SK-N-SH (cell line): ENCODE measurements at regions not wholly inside any gene's neighbourhood (a gene's known extent, or its start where the extent isn't known, plus 50 kb on each side); places are given as distances from the start of the nearest gene placed in this dataset.
"Not testable (repeated sequence)": the region's sequence is repeated elsewhere in the genome, so short reads cannot be mapped to it uniquely, and the experiment has no call there.

Source experiments
- CTCF ChIA-PET: fragments of 300-600, 350-600 bp; formaldehyde crosslinking; extraction: SDS; loops from one replicate; lab custom pipeline; 2021; lab: Yijun Ruan, JAX
- POLR2A ChIA-PET: fragments of 350-600 bp; sonication (Branson Sonifier 250); formaldehyde crosslinking; extraction: SDS; loops from one replicate; lab custom pipeline; 2020; ENCODE audit warnings: antibody characterized with exemption, inconsistent platforms; lab: Yijun Ruan, JAX
- DNase-seq: peaks from one replicate; pipeline ENCODE4 v3.0.0; 2012
- H2AFZ ChIP-seq: fragments of 200-600 bp; sonication (generic); 2 replicates; pipeline ENCODE4 v1.8.1; 2016; ENCODE audit warnings: antibody characterized with exemption, mild to moderate bottlenecking, low read depth
- H3F3A ChIP-seq: fragments of 200-600 bp; sonication (generic); replicated peaks from 2 replicates; pipeline ENCODE3; 2016; ENCODE audit warnings: antibody characterized with exemption, mild to moderate bottlenecking; ENCODE audit not compliant: insufficient read depth
- H3K27ac ChIP-seq, 2 experiments: fragments of 200-500 bp in 1 of 2; fragments of 200-600 bp in 1 of 2; sonication (Bioruptor generic) in 1 of 2; sonication (generic), shearing (Covaris generic) in 1 of 2; 2 replicates each; pipeline versions ENCODE4 v1.5.1 to v1.6.1; 2014 to 2016; ENCODE audit warnings: low read depth in 2 of 2, inconsistent platforms in 1 of 2, low read length in 1 of 2, mild to moderate bottlenecking in 1 of 2, mixed read lengths in 1 of 2
- H3K27me3 ChIP-seq: fragments of 200-600 bp; sonication (generic), shearing (Covaris generic); 2 replicates; pipeline ENCODE4 v1.6.1; 2016; ENCODE audit warnings: mixed run types; ENCODE audit not compliant: insufficient read depth
- H3K36me3 ChIP-seq, 2 experiments: fragments of 200-500 bp in 1 of 2; fragments of 200-600 bp in 1 of 2; sonication (Bioruptor generic) in 1 of 2; sonication (generic) in 1 of 2; replicated peaks in 1 of 2; 2 replicates each; pipeline versions ENCODE3 to v1.5.1; 2014 to 2016; ENCODE audit warnings: low read length in 1 of 2, mild to moderate bottlenecking in 1 of 2; ENCODE audit not compliant: insufficient read depth in 2 of 2, control insufficient read depth in 1 of 2
- H3K4me1 ChIP-seq, 2 experiments: fragments of 200-500 bp in 1 of 2; fragments of 200-600 bp in 1 of 2; sonication (Bioruptor generic) in 1 of 2; sonication (generic), shearing (Covaris generic) in 1 of 2; 2 replicates each; pipeline versions ENCODE4 v1.5.1 to v1.6.1; 2014 to 2016; ENCODE audit warnings: low read depth in 1 of 2, low read length in 1 of 2, mixed run types in 1 of 2; ENCODE audit not compliant: insufficient read depth in 2 of 2, control insufficient read depth in 1 of 2
- H3K4me2 ChIP-seq: fragments of 200-600 bp; sonication (generic), shearing (Covaris generic); 2 replicates; pipeline ENCODE4 v1.6.1; 2017; ENCODE audit warnings: mixed run types
- H3K4me3 ChIP-seq, 2 experiments: fragments of 200-500 bp in 1 of 2; fragments of 200-600 bp in 1 of 2; sonication (Bioruptor generic) in 1 of 2; sonication (generic), shearing (Covaris generic) in 1 of 2; 2 replicates each; pipeline versions ENCODE4 v1.5.1 to v1.8.1; 2014 to 2016; ENCODE audit warnings: low read depth in 2 of 2, inconsistent platforms in 1 of 2, low read length in 1 of 2, mild to moderate bottlenecking in 1 of 2, mixed read lengths in 1 of 2, moderate library complexity in 1 of 2
- H3K79me2 ChIP-seq: fragments of 200-600 bp; sonication (generic); 2 replicates; pipeline ENCODE4 v1.8.1; 2017; ENCODE audit warnings: mild to moderate bottlenecking; ENCODE audit not compliant: insufficient read depth
- H3K9ac ChIP-seq: fragments of 200-600 bp; sonication (generic); 2 replicates; pipeline ENCODE4 v1.6.1; 2017; ENCODE audit warnings: mixed run types
- H3K9me2 ChIP-seq: fragments of 200-600 bp; sonication (generic); 2 replicates; pipeline ENCODE4 v1.6.1; 2017; ENCODE audit warnings: mixed run types
- H3K9me3 ChIP-seq: fragments of 200-600 bp; sonication (generic); 2 replicates; pipeline ENCODE4 v1.6.1; 2017; ENCODE audit warnings: mixed run types, mild to moderate bottlenecking, moderate library complexity
- H4K20me1 ChIP-seq: fragments of 200-600 bp; sonication (generic); 2 replicates; pipeline ENCODE4 v1.6.1; 2017; ENCODE audit warnings: mild to moderate bottlenecking, mixed run types; ENCODE audit not compliant: insufficient read depth
- CTCF ChIP-seq: fragments of 200-600 bp; sonication (generic); IDR thresholded peaks from 2 replicates; pipeline ENCODE4 v1.6.1; 2017; ENCODE audit warnings: antibody characterized with exemption, mild to moderate bottlenecking, moderate library complexity
- ELF1 ChIP-seq: IDR thresholded peaks from 2 replicates; pipeline ENCODE4 v1.4.0; 2012
- FOSL2 ChIP-seq: IDR thresholded peaks from 2 replicates; pipeline ENCODE4 v1.4.0; 2012; ENCODE audit warnings: low read depth, mild to moderate bottlenecking, moderate library complexity, borderline replicate concordance
- FOXM1 ChIP-seq: IDR thresholded peaks from 2 replicates; pipeline ENCODE4 v1.4.0; 2012; ENCODE audit warnings: low read depth, mild to moderate bottlenecking
- GABPA ChIP-seq: IDR thresholded peaks from 2 replicates; pipeline ENCODE4 v1.4.0; 2012; ENCODE audit warnings: low read depth, mild to moderate bottlenecking
- JUND ChIP-seq: IDR thresholded peaks from 2 replicates; pipeline ENCODE4 v1.4.0; 2012
- MEF2A ChIP-seq: IDR thresholded peaks from 2 replicates; pipeline ENCODE4 v1.4.0; 2012; ENCODE audit warnings: low read depth, borderline replicate concordance
- MXI1 ChIP-seq: IDR thresholded peaks from 2 replicates; pipeline ENCODE4 v1.6.1; 2012; ENCODE audit warnings: mild to moderate bottlenecking, low read depth, low read length, improper control_type of control experiment
- NFIC ChIP-seq: IDR thresholded peaks from 2 replicates; pipeline ENCODE4 v1.4.0; 2012; ENCODE audit warnings: borderline replicate concordance
- PBX3 ChIP-seq: IDR thresholded peaks from 2 replicates; pipeline ENCODE4; 2012
- RXRA ChIP-seq: IDR thresholded peaks from 2 replicates; pipeline ENCODE4 v1.4.0; 2012; ENCODE audit warnings: low read depth, mild to moderate bottlenecking, borderline replicate concordance
- SIN3A ChIP-seq: IDR thresholded peaks from 2 replicates; pipeline ENCODE4 v1.6.1; 2012; ENCODE audit warnings: low read depth, mild to moderate bottlenecking, low read length, moderate library complexity, borderline replicate concordance
- SMC3 ChIP-seq: IDR thresholded peaks from 2 replicates; pipeline ENCODE4 v1.6.1; 2012; ENCODE audit warnings: low read depth, low read length, improper control_type of control experiment
- TAF1 ChIP-seq: IDR thresholded peaks from 2 replicates; pipeline ENCODE4 v1.6.1; 2012; ENCODE audit warnings: low read depth, mild to moderate bottlenecking, low read length, moderate library complexity, borderline replicate concordance
- TEAD4 ChIP-seq: IDR thresholded peaks from 2 replicates; pipeline ENCODE4 v1.4.0; 2012; ENCODE audit warnings: mild to moderate bottlenecking, borderline replicate concordance; ENCODE audit not compliant: insufficient read depth
- USF1 ChIP-seq: IDR thresholded peaks from 2 replicates; pipeline ENCODE4 v1.4.0; 2012; ENCODE audit warnings: low read depth, borderline replicate concordance
- YY1 ChIP-seq: IDR thresholded peaks from 2 replicates; pipeline ENCODE4 v1.4.0; 2012; ENCODE audit warnings: low read depth, mild to moderate bottlenecking
- ZBTB33 ChIP-seq: IDR thresholded peaks from 2 replicates; pipeline ENCODE4 v1.4.0; 2012; ENCODE audit warnings: low read depth, borderline replicate concordance
- WGBS: methylation state at CpG from one replicate; pipeline ENCODE4 v1.1.6; 2017; ENCODE audit warnings: low lambda C conversion rate; 5-methylcytosine and 5-hydroxymethylcytosine counted together
- TF ChIP-seq, protein P1 (sequence below): IDR thresholded peaks from 2 replicates; pipeline ENCODE4 v1.4.0; 2012; ENCODE audit warnings: low read depth

GRCh38 chr12:61584943-61585342 is 675.3 kb upstream of the USP15 start:
- Histone ChIP-seq H3K79me2 (no peaks in the 10 kb centered on the region), H3K27ac (no peak overlapping the region), H3F3A (no peaks in the 10 kb centered on the region)
- CTCF ChIA-PET, result no interaction called here
- TF ChIP-seq SMC3, result no peak
- no peak for TF ChIP-seq NFIC
- no peak for TF ChIP-seq FOXM1
- no peak for TF ChIP-seq ELF1
- no peak for TF ChIP-seq USF1
- no peak for TF ChIP-seq ZBTB33
- no peak for TF ChIP-seq SIN3A
- TF ChIP-seq RXRA, result no peak
- TF ChIP-seq PBX3, result no peak
- TF ChIP-seq TEAD4, result no peak
- TF ChIP-seq CTCF, result no peak
- no peak for TF ChIP-seq MEF2A
- no peak for TF ChIP-seq MXI1
- TF ChIP-seq FOSL2, result no peak
- TF ChIP-seq, protein P1, sequence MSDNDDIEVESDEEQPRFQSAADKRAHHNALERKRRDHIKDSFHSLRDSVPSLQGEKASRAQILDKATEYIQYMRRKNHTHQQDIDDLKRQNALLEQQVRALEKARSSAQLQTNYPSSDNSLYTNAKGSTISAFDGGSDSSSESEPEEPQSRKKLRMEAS, result no peak
- no peak for TF ChIP-seq TAF1
- TF ChIP-seq YY1, result no peak
- no peak for TF ChIP-seq GABPA
- TF ChIP-seq JUND, result no peak
- TF ChIP-seq, all 33 proteins: peak for 0
- Histone ChIP-seq H3K27me3 (no peaks in the 10 kb centered on the region), H3K4me1 (no peaks in the 10 kb centered on the region), H2AFZ (no peak overlapping the region), H4K20me1 (no peaks in the 10 kb centered on the region), H3K9ac (no peak overlapping the region), H3K4me2 (no peak overlapping the region), H3K36me3 (no peaks in the 10 kb centered on the region), H3K9me2 (no peaks in the 10 kb centered on the region), H3K4me3 (no peak overlapping the region), H3K9me3 (no peaks in the 10 kb centered on the region)
- DNase-seq, result no peak
- POLR2A ChIA-PET, result no interaction called here
- 2% methylated on average over 1 of the region's 1 CpG for WGBS

GRCh38 chr12:61590864-61591263 is 669.3 kb upstream of the USP15 start:
- CTCF ChIA-PET, H3K9me3 ChIP-seq, H3K4me3 ChIP-seq, DNase-seq, H3K4me2 ChIP-seq, H3K36me3 ChIP-seq, H2AFZ ChIP-seq, H3K27ac ChIP-seq, H3F3A ChIP-seq, H4K20me1 ChIP-seq, H3K79me2 ChIP-seq, H3K4me1 ChIP-seq, H3K9me2 ChIP-seq, H3K9ac ChIP-seq, POLR2A ChIA-PET, H3K27me3 ChIP-seq: not testable (repeated sequence)
